Liver (tissue), 8 donors: ENCODE measurements at regions not wholly inside any gene's neighbourhood (a gene's known extent, or its start where the extent isn't known, plus 50 kb on each side); places are given as distances from the start of the nearest gene placed in this dataset.

Experiments used
- DNase-seq: peaks from one replicate; pipeline ENCODE4 v3.0.0-alpha.2; 2017; ENCODE audit warnings: low spot score
- H3K27ac ChIP-seq, 2 donors: one replicate each; pipeline ENCODE4 v1.7.0; 2013; ENCODE audit warnings: inconsistent platforms in 2 of 2, low read length in 2 of 2, control low read depth in 1 of 2, low read depth in 1 of 2, mild to moderate bottlenecking in 1 of 2
- H3K27me3 ChIP-seq, 4 donors: one replicate each; pipeline versions ENCODE4 v1.6.1 to v1.7.0; 2013; ENCODE audit warnings: low read length in 3 of 4, inconsistent platforms in 1 of 4, mild to moderate bottlenecking in 1 of 4, moderate library complexity in 1 of 4; ENCODE audit not compliant: control insufficient read depth in 4 of 4, insufficient read depth in 4 of 4
- H3K36me3 ChIP-seq, 4 donors: one replicate each; pipeline versions ENCODE4 v1.6.1 to v1.7.0; 2013; ENCODE audit warnings: low read length in 3 of 4, mild to moderate bottlenecking in 3 of 4, low read depth in 1 of 4, moderate library complexity in 1 of 4; ENCODE audit not compliant: control insufficient read depth in 4 of 4, insufficient read depth in 3 of 4
- H3K4me1 ChIP-seq, 4 donors: one replicate each; pipeline versions ENCODE4 v1.6.1 to v1.7.0; 2013; ENCODE audit warnings: low read length in 3 of 4, mild to moderate bottlenecking in 3 of 4, moderate library complexity in 1 of 4; ENCODE audit not compliant: control insufficient read depth in 4 of 4, insufficient read depth in 4 of 4
- H3K4me3 ChIP-seq, 3 donors: one replicate each; pipeline versions ENCODE4 v1.6.1 to v1.7.0; 2013; ENCODE audit warnings: low read length in 3 of 3, control low read depth in 1 of 3, low read depth in 1 of 3, mild to moderate bottlenecking in 1 of 3
- H3K9ac ChIP-seq, 2 donors: one replicate each; pipeline ENCODE4 v1.7.0; 2013; ENCODE audit warnings: low read length in 2 of 2, mild to moderate bottlenecking in 2 of 2, moderate library complexity in 2 of 2, control low read depth in 1 of 2, low read depth in 1 of 2
- H3K9me3 ChIP-seq, 4 donors: one replicate each; pipeline versions ENCODE4 v1.6.1 to v1.7.0; 2013; ENCODE audit warnings: low read length in 3 of 4; ENCODE audit not compliant: control insufficient read depth in 4 of 4
- EGR1 ChIP-seq, 2 donors: IDR thresholded peaks; 2 replicates each; pipeline ENCODE4 v1.6.1; 2016 to 2018; ENCODE audit warnings: antibody characterized with exemption in 2 of 2, low read depth in 2 of 2
- FOXA1 ChIP-seq: IDR thresholded peaks from 2 replicates; pipeline ENCODE4 v1.6.1; 2016; ENCODE audit warnings: antibody characterized with exemption
- FOXA2 ChIP-seq: IDR thresholded peaks from 2 replicates; pipeline ENCODE4 v1.6.1; 2016; ENCODE audit warnings: antibody characterized with exemption
- HNF4G ChIP-seq: IDR thresholded peaks from 2 replicates; pipeline ENCODE4 v1.6.1; 2016; ENCODE audit warnings: antibody characterized with exemption
- NR2F2 ChIP-seq: IDR thresholded peaks from 2 replicates; pipeline ENCODE4 v1.6.1; 2016; ENCODE audit warnings: antibody characterized with exemption
- RAD21 ChIP-seq, 2 donors: IDR thresholded peaks; 2 replicates each; pipeline ENCODE4 v1.6.1; 2016; ENCODE audit warnings: antibody characterized with exemption in 2 of 2, mild to moderate bottlenecking in 2 of 2
- RXRA ChIP-seq, 2 donors: IDR thresholded peaks; 2 replicates each; pipeline ENCODE4 v1.6.1; 2017 to 2018; ENCODE audit warnings: antibody characterized with exemption in 2 of 2, mild to moderate bottlenecking in 1 of 2
- TAF1 ChIP-seq: conservative IDR thresholded peaks from 2 replicates; pipeline ENCODE4 v1.6.1; 2016; ENCODE audit warnings: antibody characterized with exemption, mild to moderate bottlenecking
- YY1 ChIP-seq: IDR thresholded peaks from 2 replicates; pipeline ENCODE4 v1.6.1; 2016; ENCODE audit warnings: antibody characterized with exemption, mild to moderate bottlenecking
- WGBS: extraction: QIAGEN DNeasy Blood & Tissue Kit; methylation state at CpG from one replicate; pipeline ENCODE4 v1.1.7; 2013; 5-methylcytosine and 5-hydroxymethylcytosine counted together
- TF ChIP-seq, protein P1 (sequence below): IDR thresholded peaks from 2 replicates; pipeline ENCODE4 v1.6.1; 2016; ENCODE audit warnings: antibody characterized with exemption
- TF ChIP-seq, protein P2 (sequence below): IDR thresholded peaks from 2 replicates; pipeline ENCODE4 v1.6.1; 2016; ENCODE audit warnings: antibody characterized with exemption
- TF ChIP-seq, protein P3 (sequence below): fragments of 150-350 bp; IDR thresholded peaks from 2 replicates; pipeline ENCODE4 v1.5.1; 2017; ENCODE audit warnings: improper control_type of control experiment, low read depth, low read length; ENCODE audit not compliant: missing input control
- donor health status: healthy.
- donor health status: healthy.
- donor health status: healthy.
- donor health status: healthy.
- donor health status: healthy.

DNA sequence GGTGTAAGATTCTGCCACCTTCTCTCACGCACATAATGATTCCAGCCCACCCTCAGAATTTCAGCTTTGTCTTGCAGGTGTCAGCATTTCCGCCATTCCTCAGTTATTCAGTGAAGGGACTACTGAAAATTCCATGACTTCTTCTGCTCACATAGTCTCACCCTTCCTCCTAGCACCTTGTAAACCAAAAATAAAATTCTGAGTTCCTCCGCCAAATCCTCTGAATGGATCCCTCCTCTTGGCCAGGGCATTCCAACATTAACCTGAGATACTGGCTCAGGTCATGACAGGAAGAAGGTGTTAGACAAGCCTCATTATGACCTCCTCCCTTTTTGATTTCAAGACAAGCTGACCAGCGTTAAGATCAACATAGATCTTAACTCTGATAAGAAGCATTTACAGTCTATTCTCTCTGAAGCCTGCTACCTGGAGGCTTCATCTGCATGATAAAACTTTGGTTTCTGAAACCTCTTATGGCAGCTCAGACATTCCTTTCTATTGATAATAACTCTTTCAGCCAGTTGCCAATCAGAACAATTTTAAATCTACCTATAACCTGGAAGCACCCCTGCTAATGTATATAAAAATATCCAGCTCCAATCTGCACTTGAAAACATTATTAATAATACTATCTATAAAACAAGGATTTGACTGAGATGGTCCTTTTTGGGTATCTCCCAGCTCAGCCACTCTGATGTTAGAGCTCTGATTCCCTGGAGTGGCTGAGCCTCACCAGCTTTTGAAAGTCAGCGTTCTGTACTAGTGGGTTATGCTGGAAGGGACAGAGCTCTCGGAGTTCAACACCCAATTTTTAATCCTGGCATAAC, 136.4 kb upstream of the APCDD1 start:
- 69% methylated on average over 6 of the region's 6 CpGs for WGBS
- Histone ChIP-seq H3K27ac (no peak overlapping the region), H3K27me3 (peaks cover 0 to 4% (median 0%) of the 10 kb centered on the region in 4 donors), H3K4me3 (no peak overlapping the region), H3K36me3 (no peaks in the 10 kb centered on the region), H3K9ac (no peak overlapping the region), H3K9me3 (peaks cover 0 to 3% (median 0%) of the 10 kb centered on the region in 4 donors), H3K4me1 (no peaks in the 10 kb centered on the region)
- no peak for DNase-seq
- no peak for TF ChIP-seq YY1

DNA sequence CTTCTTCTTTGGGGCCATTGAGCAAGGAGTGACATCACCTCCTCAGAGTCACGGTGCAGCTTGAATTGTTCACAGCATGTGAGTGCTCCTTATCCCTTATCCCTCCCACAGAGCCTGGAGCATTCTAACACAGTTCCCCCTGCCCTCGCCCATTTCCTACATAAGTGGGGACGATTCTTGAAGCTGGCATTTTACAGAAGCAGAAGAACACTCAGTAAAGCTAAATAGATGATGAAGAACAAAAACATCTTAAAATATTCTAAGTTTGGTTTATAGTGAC, 135.8 kb upstream of the APCDD1 start:
- Histone ChIP-seq H3K4me3 (no peak overlapping the region), H3K27me3 (peaks cover 0 to 4% (median 0%) of the 10 kb centered on the region in 4 donors), H3K9ac (no peak overlapping the region), H3K36me3 (no peaks in the 10 kb centered on the region), H3K27ac (no peak overlapping the region), H3K4me1 (no peaks in the 10 kb centered on the region), H3K9me3 (no peaks in the 10 kb centered on the region)
- TF ChIP-seq HNF4G: no peak
- DNase-seq: no peak
- WGBS: 46% methylated on average over 3 of the region's 3 CpGs

DNA sequence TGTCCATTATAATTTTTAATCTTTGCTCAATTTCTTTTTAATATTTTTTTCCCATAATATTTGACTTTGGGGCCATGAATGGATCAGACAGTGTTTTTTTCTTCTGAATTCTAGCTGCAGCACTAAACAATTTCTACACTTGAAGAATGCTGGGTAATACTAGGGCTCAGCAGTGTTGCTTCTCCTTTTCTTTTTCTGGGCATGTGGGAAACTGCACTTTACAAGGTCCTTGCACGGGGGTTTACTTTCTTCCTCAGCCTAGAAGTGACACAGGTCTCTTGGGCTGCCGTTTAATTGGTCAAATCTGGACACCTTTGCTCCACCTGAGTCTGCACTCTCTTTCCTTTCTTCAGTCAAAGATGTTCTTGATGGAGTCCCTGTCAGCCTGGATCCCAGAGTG, 135.4 kb upstream of the APCDD1 start:
- TF ChIP-seq FOXA1 (no peak), RAD21 (IDR thresholded peaks at IDR 0.05) (no peak), EGR1 (IDR thresholded peaks at IDR 0.05; ENCODE audit: low read depth in 2 of 2) (no peak), FOXA2 (no peak)
- TF ChIP-seq, protein P1, sequence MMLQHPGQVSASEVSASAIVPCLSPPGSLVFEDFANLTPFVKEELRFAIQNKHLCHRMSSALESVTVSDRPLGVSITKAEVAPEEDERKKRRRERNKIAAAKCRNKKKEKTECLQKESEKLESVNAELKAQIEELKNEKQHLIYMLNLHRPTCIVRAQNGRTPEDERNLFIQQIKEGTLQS: no peak
- Histone ChIP-seq H3K9ac (no peak overlapping the region), H3K9me3 (no peaks in the 10 kb centered on the region), H3K36me3 (no peaks in the 10 kb centered on the region), H3K4me3 (no peak overlapping the region), H3K4me1 (no peaks in the 10 kb centered on the region), H3K27me3 (peaks cover 0 to 4% (median 0%) of the 10 kb centered on the region in 4 donors), H3K27ac (no peak overlapping the region)
- DNase-seq: no peak
- WGBS: 57% methylated on average over 2 of the region's 2 CpGs

DNA sequence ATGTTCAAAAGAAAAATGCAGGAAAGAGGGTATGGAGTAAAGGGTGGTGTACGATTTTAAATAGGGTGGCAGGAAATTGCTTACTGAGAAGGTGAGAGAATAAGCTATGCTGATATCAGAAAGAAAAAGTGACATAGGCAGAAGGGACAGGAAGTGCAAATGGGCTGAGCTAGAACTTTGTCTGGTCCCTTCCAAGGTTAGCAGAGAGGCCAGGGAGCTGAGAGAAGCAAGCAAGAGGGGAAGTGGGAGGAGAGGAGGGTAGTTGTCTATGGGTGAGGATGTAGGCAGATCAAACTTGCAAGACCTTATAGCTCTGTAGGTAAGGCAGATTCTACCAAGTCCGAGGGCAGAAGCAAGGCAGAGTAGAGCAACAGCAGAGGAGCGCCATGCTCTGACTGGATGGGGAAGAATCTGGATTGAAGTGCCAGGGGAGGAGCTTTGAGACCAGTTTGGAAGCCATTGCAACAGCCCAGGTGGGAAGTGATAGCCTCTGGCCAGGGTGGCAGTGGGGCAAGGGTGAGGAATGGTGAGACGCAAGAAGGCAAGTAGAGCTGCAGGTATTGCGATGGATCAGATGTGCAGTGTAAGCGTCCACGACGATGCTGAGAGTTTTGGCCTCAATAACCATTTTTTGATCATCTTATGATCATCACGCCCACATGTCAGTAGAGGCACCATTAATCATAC, 134.4 kb upstream of the APCDD1 start:
- Histone ChIP-seq H3K27ac (no peak overlapping the region), H3K4me1 (no peaks in the 10 kb centered on the region), H3K27me3 (peaks cover 0 to 4% (median 0%) of the 10 kb centered on the region in 4 donors), H3K4me3 (no peak overlapping the region), H3K9ac (no peak overlapping the region), H3K36me3 (no peaks in the 10 kb centered on the region), H3K9me3 (no peaks in the 10 kb centered on the region)
- TF ChIP-seq, protein P2, sequence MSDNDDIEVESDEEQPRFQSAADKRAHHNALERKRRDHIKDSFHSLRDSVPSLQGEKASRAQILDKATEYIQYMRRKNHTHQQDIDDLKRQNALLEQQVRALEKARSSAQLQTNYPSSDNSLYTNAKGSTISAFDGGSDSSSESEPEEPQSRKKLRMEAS: no peak
- TF ChIP-seq TAF1: no peak
- no peak for TF ChIP-seq FOXA2
- no peak for TF ChIP-seq NR2F2
- TF ChIP-seq HNF4G: no peak
- TF ChIP-seq, protein P3, sequence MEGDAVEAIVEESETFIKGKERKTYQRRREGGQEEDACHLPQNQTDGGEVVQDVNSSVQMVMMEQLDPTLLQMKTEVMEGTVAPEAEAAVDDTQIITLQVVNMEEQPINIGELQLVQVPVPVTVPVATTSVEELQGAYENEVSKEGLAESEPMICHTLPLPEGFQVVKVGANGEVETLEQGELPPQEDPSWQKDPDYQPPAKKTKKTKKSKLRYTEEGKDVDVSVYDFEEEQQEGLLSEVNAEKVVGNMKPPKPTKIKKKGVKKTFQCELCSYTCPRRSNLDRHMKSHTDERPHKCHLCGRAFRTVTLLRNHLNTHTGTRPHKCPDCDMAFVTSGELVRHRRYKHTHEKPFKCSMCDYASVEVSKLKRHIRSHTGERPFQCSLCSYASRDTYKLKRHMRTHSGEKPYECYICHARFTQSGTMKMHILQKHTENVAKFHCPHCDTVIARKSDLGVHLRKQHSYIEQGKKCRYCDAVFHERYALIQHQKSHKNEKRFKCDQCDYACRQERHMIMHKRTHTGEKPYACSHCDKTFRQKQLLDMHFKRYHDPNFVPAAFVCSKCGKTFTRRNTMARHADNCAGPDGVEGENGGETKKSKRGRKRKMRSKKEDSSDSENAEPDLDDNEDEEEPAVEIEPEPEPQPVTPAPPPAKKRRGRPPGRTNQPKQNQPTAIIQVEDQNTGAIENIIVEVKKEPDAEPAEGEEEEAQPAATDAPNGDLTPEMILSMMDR: no peak
- TF ChIP-seq EGR1 (IDR thresholded peaks at IDR 0.05; ENCODE audit: low read depth in 2 of 2): no peak
- TF ChIP-seq RXRA (IDR thresholded peaks at IDR 0.05): no peak
- DNase-seq: no peak
- 87% methylated on average over 9 of the region's 9 CpGs for WGBS
